Neural progenitor cell (in vitro differentiated cells): ENCODE measurements at regions not wholly inside any gene's neighbourhood (a gene's known extent, or its start where the extent isn't known, plus 50 kb on each side); places are given as distances from the start of the nearest gene placed in this dataset.

Experiments used
- DNase-seq: peaks from one replicate; pipeline ENCODE4 v3.0.0-alpha.2; 2016; ENCODE audit warnings: low spot score
- H2AFZ ChIP-seq: fragments of 200-600 bp; sonication (generic); replicated peaks from 2 replicates; pipeline ENCODE4 v1.6.1; 2016; ENCODE audit warnings: antibody characterized with exemption
- H3F3A ChIP-seq: fragments of 200-600 bp; sonication (generic); 2 replicates; pipeline ENCODE4 v1.6.1; 2016; ENCODE audit warnings: antibody characterized with exemption, low read depth
- H3K27ac ChIP-seq: fragments of 200-600 bp; sonication (generic); 2 replicates; pipeline ENCODE4 v1.5.1; 2016; ENCODE audit warnings: mild to moderate bottlenecking
- H3K27me3 ChIP-seq: fragments of 200-600 bp; sonication (generic); 2 replicates; pipeline ENCODE4 v1.6.1; 2016; ENCODE audit warnings: mild to moderate bottlenecking, moderate library complexity
- H3K36me3 ChIP-seq: fragments of 200-600 bp; sonication (generic); 2 replicates; pipeline ENCODE4 v1.5.1; 2016
- H3K4me1 ChIP-seq: fragments of 200-600 bp; sonication (generic); 2 replicates; pipeline ENCODE4 v1.6.1; 2016; ENCODE audit warnings: mixed run types
- H3K4me2 ChIP-seq: fragments of 200-600 bp; sonication (generic); 2 replicates; pipeline ENCODE4 v1.6.1; 2016
- H3K4me3 ChIP-seq: fragments of 200-600 bp; sonication (generic); 2 replicates; pipeline ENCODE4 v1.5.1; 2016
- H3K79me2 ChIP-seq: fragments of 200-600 bp; sonication (generic); 2 replicates; pipeline ENCODE4 v1.6.1; 2016; ENCODE audit warnings: low read depth
- H3K9ac ChIP-seq: fragments of 200-600 bp; sonication (generic); 2 replicates; pipeline ENCODE4 v1.6.1; 2016
- H3K9me3 ChIP-seq: fragments of 200-600 bp; sonication (generic); 2 replicates; pipeline ENCODE4 v1.5.1; 2016; ENCODE audit warnings: low read depth
- H4K20me1 ChIP-seq: fragments of 200-600 bp; sonication (generic); 2 replicates; pipeline ENCODE4 v1.6.1; 2016; ENCODE audit warnings: low read depth
- H3K27ac Mint-ChIP-seq: 3 replicates; pipeline ENCODE4 v1.8.0; 2021; ENCODE audit warnings: mixed read lengths
- H3K27me3 Mint-ChIP-seq: 2 replicates; pipeline ENCODE4 v1.8.0; 2022; ENCODE audit warnings: low read depth, mild to moderate bottlenecking, inconsistent platforms, moderate library complexity, mixed read lengths; ENCODE audit not compliant: insufficient read depth
- H3K36me3 Mint-ChIP-seq: 3 replicates; pipeline ENCODE4 v1.8.0; 2021; ENCODE audit warnings: mixed read lengths
- H3K4me1 Mint-ChIP-seq: 3 replicates; pipeline ENCODE4 v1.8.0; 2021; ENCODE audit warnings: mixed read lengths
- H3K4me3 Mint-ChIP-seq: 3 replicates; pipeline ENCODE4 v1.8.0; 2021; ENCODE audit warnings: mild to moderate bottlenecking, moderate library complexity, mixed read lengths
- H3K9me3 Mint-ChIP-seq: 3 replicates; pipeline ENCODE4 v1.8.0; 2020; ENCODE audit warnings: mixed read lengths
- CTCF ChIP-seq: fragments of 200-600 bp; sonication (generic); IDR thresholded peaks from 2 replicates; pipeline ENCODE4 v1.5.1; 2017; ENCODE audit warnings: antibody characterized with exemption, mild to moderate bottlenecking
- EZH2 ChIP-seq: fragments of 200-600 bp; sonication (generic); IDR thresholded peaks from 2 replicates; pipeline ENCODE4 v1.6.1; 2017; ENCODE audit warnings: antibody characterized with exemption, mild to moderate bottlenecking, moderate library complexity
- EZH2phosphoT487 ChIP-seq: fragments of 200-600 bp; sonication (generic); IDR thresholded peaks from 2 replicates; pipeline ENCODE4 v1.6.1; 2017; ENCODE audit warnings: antibody characterized with exemption

GRCh38 chr6:43977404-43978111 lies 149.7 kb downstream of the MRPL14 start:
- Histone ChIP-seq H2AFZ (no peak overlapping the region), H3K4me1 (no peaks in the 10 kb centered on the region), H3K27me3 (no peaks in the 10 kb centered on the region), H3K36me3 (no peaks in the 10 kb centered on the region), H3K4me3 (no peak overlapping the region), H3K9me3 (no peaks in the 10 kb centered on the region), H3K79me2 (no peaks in the 10 kb centered on the region), H3K4me2 (no peak overlapping the region), H3F3A (no peaks in the 10 kb centered on the region), H3K9ac (no peak overlapping the region), H3K27ac (no peak overlapping the region), H4K20me1 (no peaks in the 10 kb centered on the region)
- no peak for TF ChIP-seq EZH2
- TF ChIP-seq CTCF: no peak
- TF ChIP-seq EZH2phosphoT487: no peak
- no peaks in the 10 kb centered on the region for H3K36me3 Mint-ChIP-seq
- H3K27me3 Mint-ChIP-seq: peaks cover 10% of the 10 kb centered on the region
- H3K9me3 Mint-ChIP-seq: peaks cover 8% of the 10 kb centered on the region
- no peak overlapping the region for H3K4me3 Mint-ChIP-seq
- no peak overlapping the region for H3K27ac Mint-ChIP-seq
- DNase-seq: no peak
- peaks cover 4% of the 10 kb centered on the region for H3K4me1 Mint-ChIP-seq

- no peak overlapping the region for H3K4me3 Mint-ChIP-seq
- H3K9me3 ChIP-seq: no peaks in the 10 kb centered on the region
- no peaks in the 10 kb centered on the region for H3K4me1 ChIP-seq
- no peaks in the 10 kb centered on the region for H3K36me3 ChIP-seq
- no peak for DNase-seq
- no peak overlapping the region for H3K27ac ChIP-seq
- H3K9ac ChIP-seq: no peak overlapping the region
- H3K27me3 Mint-ChIP-seq: peaks cover 11% of the 10 kb centered on the region
- H3K36me3 Mint-ChIP-seq: no peaks in the 10 kb centered on the region
- no peak overlapping the region for H3K27ac Mint-ChIP-seq
- no peaks in the 10 kb centered on the region for H4K20me1 ChIP-seq
- no peaks in the 10 kb centered on the region for H3K27me3 ChIP-seq
- no peak overlapping the region for H2AFZ ChIP-seq
- peaks cover 8% of the 10 kb centered on the region for H3K9me3 Mint-ChIP-seq
- no peaks in the 10 kb centered on the region for H3K79me2 ChIP-seq
- no peaks in the 10 kb centered on the region for H3F3A ChIP-seq
- no peak overlapping the region for H3K4me2 ChIP-seq
- peaks cover 4% of the 10 kb centered on the region for H3K4me1 Mint-ChIP-seq
- no peak overlapping the region for H3K4me3 ChIP-seq
- TF ChIP-seq EZH2 (no peak), CTCF (no peak), EZH2phosphoT487 (no peak)
These were observed 150.4 kb downstream of the MRPL14 start for GRCh38 chr6:43976706-43977403.

- Histone ChIP-seq H3K4me3 (no peak overlapping the region), H3K4me2 (no peak overlapping the region), H3K36me3 (no peaks in the 10 kb centered on the region), H3F3A (no peaks in the 10 kb centered on the region), H3K27me3 (no peaks in the 10 kb centered on the region), H3K9ac (no peak overlapping the region), H4K20me1 (no peaks in the 10 kb centered on the region), H3K27ac (no peak overlapping the region), H3K9me3 (no peaks in the 10 kb centered on the region), H2AFZ (no peak overlapping the region), H3K79me2 (no peaks in the 10 kb centered on the region), H3K4me1 (no peaks in the 10 kb centered on the region)
- H3K27me3 Mint-ChIP-seq: peaks cover 12% of the 10 kb centered on the region
- DNase-seq: no peak
- no peak overlapping the region for H3K27ac Mint-ChIP-seq
- H3K36me3 Mint-ChIP-seq: no peaks in the 10 kb centered on the region
- no peak overlapping the region for H3K4me3 Mint-ChIP-seq
- H3K9me3 Mint-ChIP-seq: peaks cover 8% of the 10 kb centered on the region
- no peak for TF ChIP-seq EZH2
- TF ChIP-seq CTCF: no peak
- TF ChIP-seq EZH2phosphoT487: no peak
- H3K4me1 Mint-ChIP-seq: peaks cover 22% of the 10 kb centered on the region
These were observed 152.5 kb downstream of the MRPL14 start for GRCh38 chr6:43974643-43975230.
